HEK293T (cell line): ENCODE measurements at regions not wholly inside any gene's neighbourhood (a gene's known extent, or its start where the extent isn't known, plus 50 kb on each side); places are given as distances from the start of the nearest gene placed in this dataset.

Source experiments
- ARNT ChIP-seq: fragments of 450-650 bp; IDR thresholded peaks from 2 replicates; pipeline ENCODE4 v1.6.1; 2017; ENCODE audit warnings: mild to moderate bottlenecking
- BHLHE40 ChIP-seq: fragments of 450-650 bp; IDR thresholded peaks from 2 replicates; pipeline ENCODE4 v1.6.1; 2016; ENCODE audit warnings: mild to moderate bottlenecking, moderate library complexity, borderline replicate concordance
- FOXM1 ChIP-seq: fragments of 450-650 bp; IDR thresholded peaks from 2 replicates; pipeline ENCODE4 v1.6.1; 2017; ENCODE audit warnings: mild to moderate bottlenecking, borderline replicate concordance
- HDGF ChIP-seq: fragments of 450-650 bp; IDR thresholded peaks from 2 replicates; pipeline ENCODE4 v1.6.1; 2017; ENCODE audit warnings: antibody characterized with exemption, borderline replicate concordance
- L3MBTL2 ChIP-seq: fragments of 450-650 bp; conservative IDR thresholded peaks from 2 replicates; pipeline ENCODE4 v1.6.1; 2016; ENCODE audit warnings: mild to moderate bottlenecking
- LEF1 ChIP-seq: fragments of 450-650 bp; IDR thresholded peaks from 2 replicates; pipeline ENCODE4 v1.6.1; 2017; ENCODE audit warnings: mild to moderate bottlenecking, borderline replicate concordance
- SP1 ChIP-seq: fragments of 450-650 bp; IDR thresholded peaks from 2 replicates; pipeline ENCODE4 v1.6.1; 2017
- SUZ12 ChIP-seq: fragments of 450-650 bp; IDR thresholded peaks from 2 replicates; pipeline ENCODE4 v1.6.1; 2016; ENCODE audit warnings: mild to moderate bottlenecking
- TARDBP ChIP-seq: fragments of 450-650 bp; IDR thresholded peaks from 2 replicates; pipeline ENCODE4 v1.6.1; 2016
- ZNF384 ChIP-seq: fragments of 450-650 bp; IDR thresholded peaks from 2 replicates; pipeline ENCODE4 v1.6.1; 2016

GRCh38 chr10:3876350-3876962, 91.4 kb upstream of the KLF6 start:
- TF ChIP-seq LEF1 (no peak), L3MBTL2 (no peak), SP1 (no peak), ARNT (no peak), SUZ12 (no peak), TARDBP (no peak), ZNF384 (no peak), HDGF (no peak), FOXM1 (no peak), BHLHE40 (no peak)
